Endothelial cell of umbilical vein (primary cell): ENCODE measurements at regions not wholly inside any gene's neighbourhood (a gene's known extent, or its start where the extent isn't known, plus 50 kb on each side); places are given as distances from the start of the nearest gene placed in this dataset.
"Not testable (repeated sequence)": the region's sequence is repeated elsewhere in the genome, so short reads cannot be mapped to it uniquely, and the experiment has no call there.

ENCODE experiments used
- BruUV-seq: library from RNA; stranded (reverse); fragments of 400-500 nt; replicated peaks from 2 replicates; lab custom pipeline; 2021; lab: Mats Ljungman, UMichigan
- CTCF ChIA-PET: fragments of 300-600, 350-600 bp; sonication (Branson Sonifier 250); formaldehyde crosslinking; loops from one replicate; lab custom pipeline; 2021; ENCODE audit warnings: antibody characterized with exemption, inconsistent platforms; lab: Charles Lee
- POLR2A ChIA-PET: fragments of 300-600, 350-600 bp; sonication (Branson Sonifier 250); formaldehyde crosslinking; loops from one replicate; lab custom pipeline; 2021; ENCODE audit warnings: antibody characterized with exemption, inconsistent platforms; lab: Charles Lee
- DNase-seq: peaks from one replicate; pipeline ENCODE4 v3.0.0-alpha.2; 2011; ENCODE audit warnings: low read depth, low spot score
- FAIRE-seq: peaks from 2 replicates; lab custom pipeline; 2011; peaks lifted over from hg19 to GRCh38; lab: Jason Lieb, UNC
- H2AFZ ChIP-seq: 2 replicates; pipeline ENCODE4 v1.6.0; 2012; ENCODE audit warnings: low read depth, low read length, control low read depth, inconsistent platforms
- H3K27ac ChIP-seq: 2 replicates; pipeline ENCODE4 v1.5.1; 2011; ENCODE audit warnings: low read depth, mild to moderate bottlenecking, control low read depth, low read length, moderate library complexity; ENCODE audit not compliant: insufficient read depth
- H3K27me3 ChIP-seq, 2 experiments: 2 replicates each; pipeline versions ENCODE4 v1.6.0 to v1.6.1; 2011; ENCODE audit warnings: low read length in 2 of 2, mixed read lengths in 1 of 2; ENCODE audit not compliant: control insufficient read depth in 2 of 2, insufficient read depth in 2 of 2
- H3K36me3 ChIP-seq, 2 experiments: 2 replicates in 1 of 2; 3 replicates in 1 of 2; pipeline ENCODE4 v1.5.1; 2011; ENCODE audit warnings: low read length in 2 of 2, mild to moderate bottlenecking in 1 of 2, moderate library complexity in 1 of 2; ENCODE audit not compliant: control insufficient read depth in 2 of 2, insufficient read depth in 2 of 2; ENCODE audit errors: extremely low read depth in 1 of 2
- H3K4me1 ChIP-seq: 3 replicates; pipeline ENCODE4 v1.5.1; 2011; ENCODE audit warnings: mild to moderate bottlenecking, low read length; ENCODE audit not compliant: control insufficient read depth, insufficient read depth; ENCODE audit errors: extremely low read depth
- H3K4me2 ChIP-seq: 2 replicates; pipeline ENCODE4 v1.6.1; 2011; ENCODE audit warnings: low read length, control low read depth, mixed read lengths; ENCODE audit not compliant: insufficient read depth
- H3K4me3 ChIP-seq, 3 experiments: fragments of 200-600 bp in 1 of 3; sonication (generic), shearing (Covaris generic) in 1 of 3; replicated peaks in 1 of 3; 2 replicates each; pipeline ENCODE4 v1.5.1; 2011 to 2016; ENCODE audit warnings: control low read depth in 3 of 3, low read length in 3 of 3, mild to moderate bottlenecking in 2 of 3, inconsistent platforms in 1 of 3, low read depth in 1 of 3, moderate library complexity in 1 of 3; ENCODE audit not compliant: insufficient read depth in 1 of 3
- H3K79me2 ChIP-seq: 2 replicates; pipeline ENCODE4 v1.6.0; 2012; ENCODE audit warnings: low read length, inconsistent platforms; ENCODE audit not compliant: control insufficient read depth, insufficient read depth
- H3K9ac ChIP-seq: replicated peaks from 2 replicates; pipeline ENCODE3; 2011; ENCODE audit warnings: low read length, control low read depth; ENCODE audit not compliant: insufficient read depth; ENCODE audit errors: extremely low read depth
- H3K9me1 ChIP-seq: replicated peaks from 3 replicates; pipeline ENCODE4 v1.6.0; 2011; ENCODE audit warnings: mild to moderate bottlenecking, low read length; ENCODE audit not compliant: control insufficient read depth, insufficient read depth; ENCODE audit errors: extremely low read depth
- H3K9me3 ChIP-seq: replicated peaks from 2 replicates; pipeline ENCODE4 v1.5.1; 2012; ENCODE audit warnings: low read length, inconsistent platforms; ENCODE audit not compliant: control insufficient read depth, insufficient read depth
- H4K20me1 ChIP-seq: replicated peaks from 2 replicates; pipeline ENCODE3; 2011; ENCODE audit warnings: mild to moderate bottlenecking, low read length; ENCODE audit not compliant: control insufficient read depth, insufficient read depth; ENCODE audit errors: extremely low read depth
- EZH2 ChIP-seq: IDR thresholded peaks from 2 replicates; pipeline ENCODE4 v1.6.1; 2012; ENCODE audit warnings: borderline replicate concordance, low read depth, mild to moderate bottlenecking, moderate library complexity, low read length, inconsistent platforms; ENCODE audit not compliant: severe bottlenecking
- FOS ChIP-seq: IDR thresholded peaks from 2 replicates; pipeline ENCODE4 v1.6.1; 2011; ENCODE audit warnings: mild to moderate bottlenecking, low read length, moderate library complexity, borderline replicate concordance; ENCODE audit not compliant: insufficient read depth
- GATA2 ChIP-seq: IDR thresholded peaks from 2 replicates; pipeline ENCODE4 v1.7.0; 2011; ENCODE audit warnings: low read depth, mild to moderate bottlenecking, moderate library complexity, mixed read lengths, low read length; ENCODE audit not compliant: insufficient read length, insufficient read depth
- JUN ChIP-seq: IDR thresholded peaks from 2 replicates; pipeline ENCODE4 v1.6.1; 2011; ENCODE audit warnings: borderline replicate concordance, low read depth; ENCODE audit not compliant: insufficient read length, insufficient read depth
- MYC ChIP-seq: IDR thresholded peaks from one replicate; pipeline ENCODE4 v1.6.1; 2011; ENCODE audit warnings: mild to moderate bottlenecking, low read depth, low read length
- POLR2A ChIP-seq: IDR thresholded peaks from 2 replicates; pipeline ENCODE4 v1.6.1; 2012; ENCODE audit warnings: low read depth, mild to moderate bottlenecking, control low read depth, low read length
- POLR2AphosphoS5 ChIP-seq: IDR thresholded peaks from 2 replicates; pipeline ENCODE4 v1.6.1; 2012; ENCODE audit warnings: low read depth, mild to moderate bottlenecking, control low read depth, low read length, moderate library complexity; ENCODE audit not compliant: insufficient read depth
- dilution Hi-C: fragments of 300-500 bp; cut with MboI; formaldehyde crosslinking; loops from one replicate; pipeline ENCODE4 v1.15.0; 2019; ENCODE audit warnings: low sequenced_read_pairs; ENCODE audit not compliant: extremely low pct_ligation_motif_present
- intact Hi-C: fragments of 100-400 bp; cut with micrococcal nuclease; formaldehyde crosslinking; loops from one replicate; pipeline ENCODE4 v1.10.0; 2022
- TF ChIP-seq, protein P1 (sequence below), 2 donors: IDR thresholded peaks; 1 replicate in 1 of 2; 2 replicates in 1 of 2; pipeline ENCODE4 v1.5.1; 2011; ENCODE audit warnings: low read length in 2 of 2, mild to moderate bottlenecking in 2 of 2, moderate library complexity in 2 of 2, control low read depth in 1 of 2, inconsistent platforms in 1 of 2, low read depth in 1 of 2; ENCODE audit not compliant: insufficient read depth in 1 of 2; ENCODE audit errors: extremely low read depth in 1 of 2

DNA sequence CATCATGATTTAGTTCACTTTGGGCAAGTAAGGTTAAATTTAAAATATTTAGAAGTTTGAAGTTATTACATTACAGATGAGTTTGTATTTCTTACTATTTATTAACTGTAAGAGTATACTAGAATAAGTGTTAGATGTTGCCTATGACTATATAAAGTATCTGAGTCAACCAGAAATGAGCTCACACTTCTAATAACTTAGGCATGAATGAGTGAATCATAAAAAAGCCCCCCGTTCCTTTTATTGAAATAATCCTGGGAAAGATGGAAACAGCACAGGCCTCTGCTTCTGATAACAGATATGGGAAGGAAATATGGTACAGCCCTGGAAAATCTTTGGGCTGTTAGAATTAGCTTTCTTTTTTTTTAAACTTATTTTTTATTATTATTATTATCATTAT, 66.6 kb upstream of the TGFBR2 start:
- TF ChIP-seq POLR2AphosphoS5 (peak; percentile 36), FOS (peak; percentile 93), MYC (no peak), GATA2 (peak; percentile 56), POLR2A (no peak), EZH2 (no peak), JUN (peak; percentile 94)
- TF ChIP-seq, protein P1, sequence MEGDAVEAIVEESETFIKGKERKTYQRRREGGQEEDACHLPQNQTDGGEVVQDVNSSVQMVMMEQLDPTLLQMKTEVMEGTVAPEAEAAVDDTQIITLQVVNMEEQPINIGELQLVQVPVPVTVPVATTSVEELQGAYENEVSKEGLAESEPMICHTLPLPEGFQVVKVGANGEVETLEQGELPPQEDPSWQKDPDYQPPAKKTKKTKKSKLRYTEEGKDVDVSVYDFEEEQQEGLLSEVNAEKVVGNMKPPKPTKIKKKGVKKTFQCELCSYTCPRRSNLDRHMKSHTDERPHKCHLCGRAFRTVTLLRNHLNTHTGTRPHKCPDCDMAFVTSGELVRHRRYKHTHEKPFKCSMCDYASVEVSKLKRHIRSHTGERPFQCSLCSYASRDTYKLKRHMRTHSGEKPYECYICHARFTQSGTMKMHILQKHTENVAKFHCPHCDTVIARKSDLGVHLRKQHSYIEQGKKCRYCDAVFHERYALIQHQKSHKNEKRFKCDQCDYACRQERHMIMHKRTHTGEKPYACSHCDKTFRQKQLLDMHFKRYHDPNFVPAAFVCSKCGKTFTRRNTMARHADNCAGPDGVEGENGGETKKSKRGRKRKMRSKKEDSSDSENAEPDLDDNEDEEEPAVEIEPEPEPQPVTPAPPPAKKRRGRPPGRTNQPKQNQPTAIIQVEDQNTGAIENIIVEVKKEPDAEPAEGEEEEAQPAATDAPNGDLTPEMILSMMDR (IDR thresholded peaks at IDR 0.05; ENCODE audit: extremely low read depth in 1 of 2, insufficient read depth in 1 of 2, low read depth in 1 of 2, low read length in 2 of 2), result no peak
- H3K9me1 ChIP-seq, result no peaks in the 10 kb centered on the region
- peak overlapping the region; percentile 59 for H3K4me2 ChIP-seq
- DNase-seq (peak; percentile 91), FAIRE-seq (no peak)
- no peaks in the 10 kb centered on the region for H3K36me3 ChIP-seq
- POLR2A ChIA-PET, result interaction anchor here (0.9 to 1.2 kb wide), 2 partner anchors 21 to 67 kb away, joined by 3 to 13 read pairs; partner anchors contain the start of gene TGFBR2
- BruUV-seq, result no TSS peak
- no peak overlapping the region for H3K4me3 ChIP-seq
- dilution Hi-C loops (no loop called here), intact Hi-C loops (loop anchor here (1.0 kb wide), 7 partner anchors 21 to 250 kb away; partner anchors contain the start of gene TGFBR2)
- H3K79me2 ChIP-seq, result no peaks in the 10 kb centered on the region
- H3K4me1 ChIP-seq, result peaks cover 35% of the 10 kb centered on the region
- H3K9me3 ChIP-seq, result no peaks in the 10 kb centered on the region
- CTCF ChIA-PET, result interaction anchor here (0.6 to 1.0 kb wide), 11 partner anchors 12 to 340 kb away, joined by 3 to 8 read pairs (median 3); partner anchors contain the start of gene TGFBR2
- H2AFZ ChIP-seq, result no peak overlapping the region
- H3K9ac ChIP-seq, result peak overlapping the region; percentile 90
- peak overlapping the region; percentile 97 for H3K27ac ChIP-seq
- H4K20me1 ChIP-seq, result no peaks in the 10 kb centered on the region
- H3K27me3 ChIP-seq, result no peaks in the 10 kb centered on the region

DNA sequence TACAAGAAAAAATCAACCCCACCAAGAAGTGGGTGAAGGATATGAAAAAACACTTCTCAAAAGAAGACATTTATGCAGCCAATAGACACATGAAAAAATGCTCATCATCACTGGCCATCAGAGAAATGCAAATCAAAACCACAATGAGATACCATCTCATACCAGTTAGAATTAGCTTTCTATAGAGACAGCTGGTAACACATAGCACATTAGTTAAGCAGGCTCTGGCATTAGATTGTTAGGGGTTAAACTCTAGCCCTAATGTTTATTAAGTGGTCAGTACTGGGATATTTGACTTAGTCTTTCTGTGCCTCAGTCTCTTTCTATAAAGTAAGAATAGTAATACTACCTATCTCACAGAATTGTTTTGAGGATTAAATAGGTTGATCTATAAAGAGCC, 65.2 kb upstream of the TGFBR2 start:
- POLR2A ChIA-PET, H3K27ac ChIP-seq, H3K9ac ChIP-seq, intact Hi-C loops, H3K79me2 ChIP-seq, dilution Hi-C loops, BruUV-seq, FAIRE-seq, H2AFZ ChIP-seq, CTCF ChIA-PET, H3K27me3 ChIP-seq, H3K4me3 ChIP-seq, H3K9me3 ChIP-seq, DNase-seq, H4K20me1 ChIP-seq, H3K4me2 ChIP-seq, H3K9me1 ChIP-seq, H3K36me3 ChIP-seq: not testable (repeated sequence)
- H3K4me1 ChIP-seq, result peaks cover 48% of the 10 kb centered on the region
